ENCODE measurements at regions not wholly inside any gene's neighbourhood (a gene's known extent, or its start where the extent isn't known, plus 50 kb on each side); places are given as distances from the start of the nearest gene placed in this dataset.
"Not testable (repeated sequence)": the region's sequence is repeated elsewhere in the genome, so short reads cannot be mapped to it uniquely, and the experiment has no call there.

DNA sequence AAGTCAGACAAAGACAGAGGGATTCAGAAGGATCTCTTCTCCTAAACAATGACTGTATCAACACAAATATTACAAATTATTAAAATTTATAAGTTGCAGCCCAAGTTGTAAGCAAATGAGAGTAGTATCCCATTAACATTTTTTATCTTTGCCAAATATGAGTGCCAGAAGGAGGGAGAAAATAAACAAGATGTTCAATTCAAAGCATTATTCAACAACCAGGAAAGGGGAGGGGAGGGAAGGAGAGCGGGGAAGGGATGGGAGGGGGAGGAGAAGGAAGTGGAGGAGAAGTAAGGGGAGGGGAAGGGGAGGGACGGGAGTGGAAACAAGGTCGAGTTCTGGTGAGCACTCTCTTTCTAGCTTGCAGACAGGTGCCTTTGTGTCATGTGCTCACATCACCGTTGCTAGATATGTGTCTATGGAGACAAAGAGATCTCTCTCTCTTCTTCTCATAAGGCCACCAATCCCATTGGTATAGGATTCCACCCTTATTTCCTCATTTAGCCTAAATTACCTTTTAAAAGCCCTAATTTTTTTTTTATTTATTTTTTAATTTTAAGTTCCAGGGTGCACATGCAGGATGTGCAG, 679.6 kb upstream of the CHAC2 start:
- POLR2A ChIA-PET, result no interaction called here

DNA sequence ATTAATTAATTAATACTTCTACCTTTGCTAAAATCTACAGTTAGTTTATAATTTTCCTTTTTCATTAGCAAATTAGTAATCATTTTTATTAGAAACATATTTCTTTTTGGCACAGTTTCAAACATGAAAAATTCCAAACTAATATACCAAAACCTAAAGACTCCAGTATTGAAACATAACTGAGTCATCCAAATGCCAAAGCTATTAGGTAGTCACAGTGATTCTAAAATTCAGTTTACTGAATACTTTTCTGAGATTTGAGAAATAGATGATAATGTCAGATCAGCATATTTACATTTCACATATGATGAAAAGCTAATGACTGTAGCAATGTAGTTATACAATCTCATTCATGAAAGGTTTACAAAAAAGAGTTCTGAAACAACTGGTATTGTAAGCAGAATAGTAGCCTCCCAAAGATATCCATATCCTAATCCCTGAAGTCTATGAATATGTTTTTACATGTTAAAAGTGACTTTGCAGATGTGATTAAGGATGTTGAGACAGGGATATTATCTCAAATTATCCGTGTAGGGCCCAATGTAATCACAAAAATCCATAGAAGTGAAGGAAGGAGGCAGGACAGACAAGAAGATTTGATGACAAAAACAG, 680.2 kb upstream of the CHAC2 start:
- CTCF ChIA-PET, result no interaction called here
- POLR2A ChIA-PET, result no interaction called here

More for the DNA sequence above, 679.6 kb upstream of the CHAC2 start:
- CTCF ChIA-PET, result no interaction called here

DNA sequence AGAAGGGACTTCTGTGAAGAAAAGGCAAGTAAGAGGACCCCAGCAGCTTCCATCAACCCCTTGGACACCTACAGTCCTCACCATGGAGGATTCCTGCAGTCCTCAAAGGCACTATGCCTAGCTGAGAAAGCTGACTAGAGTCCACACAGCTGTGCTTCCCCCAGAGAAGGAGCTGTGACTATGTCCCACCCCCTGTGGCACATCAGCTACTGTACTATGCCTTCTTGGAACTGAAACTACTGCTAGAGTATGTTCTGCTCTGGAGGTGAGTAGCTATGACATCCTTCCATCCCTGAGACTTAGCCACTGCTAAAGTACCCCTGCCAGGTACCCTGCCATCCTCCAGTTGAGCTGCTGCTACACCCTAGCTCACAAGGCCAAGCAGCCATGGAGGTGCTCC, 690.2 kb upstream of the CHAC2 start:
- POLR2A ChIA-PET, result no interaction called here
- CTCF ChIA-PET, result no interaction called here

DNA sequence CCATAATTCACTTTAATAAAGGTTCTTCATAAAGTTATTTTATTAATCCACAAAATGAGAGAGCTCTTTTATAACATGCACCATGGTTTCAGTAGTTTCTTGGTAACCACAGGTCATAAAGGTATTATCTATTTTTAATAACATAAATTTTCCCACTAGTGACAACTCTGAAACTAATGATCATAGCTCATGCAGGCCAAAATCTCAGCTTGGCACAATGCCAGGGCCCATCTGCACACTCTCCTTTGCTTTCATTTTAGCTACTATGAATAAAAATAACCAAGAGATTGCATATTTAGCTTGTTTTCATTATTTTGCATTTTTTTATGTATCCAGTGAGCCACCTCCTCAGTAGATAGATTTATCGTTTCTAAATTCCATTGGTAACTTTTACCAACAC, 691.8 kb upstream of the CHAC2 start:
- ChIA-PET POLR2A (no interaction called here), CTCF (no interaction called here)

DNA sequence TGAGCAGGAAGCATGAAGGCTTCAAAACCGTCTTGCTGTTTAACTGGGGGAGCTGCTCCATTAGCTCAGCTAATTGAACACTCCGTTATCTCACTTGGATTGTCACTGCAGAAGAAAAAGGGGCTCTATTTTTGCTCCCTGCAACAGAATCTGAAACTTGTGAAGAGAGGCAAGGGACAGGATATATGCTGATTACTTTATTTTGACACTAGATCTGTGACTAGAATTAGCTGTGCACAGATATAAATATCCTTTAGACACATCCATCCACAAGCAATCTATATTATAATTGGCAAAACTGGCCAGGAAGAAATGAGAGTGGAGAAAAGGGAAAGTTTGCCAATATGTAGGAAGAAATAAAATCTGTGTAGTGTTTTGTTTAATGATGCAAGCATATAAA, 700.1 kb upstream of the CHAC2 start:
- ChIA-PET POLR2A (no interaction called here), CTCF (no interaction called here)

DNA sequence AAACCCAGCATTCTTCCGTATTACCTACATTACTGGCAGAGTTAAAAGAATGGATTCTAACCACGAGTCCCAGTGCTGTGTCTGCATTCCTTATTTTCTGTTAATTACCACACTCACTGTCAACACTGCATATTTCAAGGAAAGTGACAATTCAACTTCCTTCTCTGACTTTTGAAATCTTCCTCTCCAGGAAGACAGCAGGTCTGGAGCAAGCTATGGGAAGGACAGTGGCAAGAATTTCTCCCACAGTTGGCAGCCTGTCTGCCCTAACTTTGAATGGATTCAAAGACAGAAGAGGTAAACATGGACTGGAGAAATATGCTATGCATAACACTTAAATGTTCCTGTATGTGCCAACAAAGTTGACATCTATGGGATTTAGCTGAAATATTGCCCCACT, 700.5 kb upstream of the CHAC2 start:
- POLR2A ChIA-PET, result no interaction called here
- CTCF ChIA-PET, result no interaction called here

DNA sequence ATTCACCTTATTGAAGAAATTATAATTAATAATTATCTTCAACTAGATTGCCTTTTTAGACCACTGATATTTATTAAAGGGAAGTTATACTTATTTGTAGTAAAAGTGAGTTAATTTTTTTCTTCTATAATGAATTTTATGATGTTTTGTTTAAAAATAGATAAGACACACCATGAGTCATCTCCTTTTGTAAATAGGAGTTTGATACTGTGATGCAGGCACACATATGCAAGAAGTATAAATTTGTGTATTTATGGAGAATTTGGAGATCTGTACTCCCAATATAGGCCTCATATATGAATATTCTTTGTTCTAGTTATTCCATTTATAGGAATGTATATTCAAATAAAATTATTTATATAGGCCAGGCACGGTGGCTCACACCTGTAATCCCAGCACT, 703.5 kb upstream of the CHAC2 start:
- ChIA-PET CTCF (no interaction called here), POLR2A (no interaction called here)

DNA sequence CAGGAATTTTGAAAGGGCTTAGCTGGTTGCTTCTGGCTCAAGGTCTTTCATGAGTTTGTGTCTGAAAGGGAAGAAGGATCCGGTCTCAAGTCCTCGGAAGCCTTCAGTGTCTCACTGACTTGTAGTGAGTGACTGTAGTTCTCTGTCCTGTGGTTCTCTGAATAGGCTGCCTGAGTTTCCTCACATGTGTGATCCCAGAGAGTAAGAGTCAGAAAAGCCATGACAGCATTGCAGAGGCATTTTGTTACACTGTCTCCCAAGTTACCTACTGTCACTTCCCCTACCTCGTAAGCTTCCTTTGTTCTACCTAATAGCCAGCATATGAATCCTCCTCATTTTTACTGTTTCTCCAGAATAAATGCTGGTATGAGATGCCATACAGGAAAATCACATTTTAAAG, 709.1 kb upstream of the CHAC2 start:
- CTCF ChIA-PET, result no interaction called here
- POLR2A ChIA-PET, result no interaction called here

DNA sequence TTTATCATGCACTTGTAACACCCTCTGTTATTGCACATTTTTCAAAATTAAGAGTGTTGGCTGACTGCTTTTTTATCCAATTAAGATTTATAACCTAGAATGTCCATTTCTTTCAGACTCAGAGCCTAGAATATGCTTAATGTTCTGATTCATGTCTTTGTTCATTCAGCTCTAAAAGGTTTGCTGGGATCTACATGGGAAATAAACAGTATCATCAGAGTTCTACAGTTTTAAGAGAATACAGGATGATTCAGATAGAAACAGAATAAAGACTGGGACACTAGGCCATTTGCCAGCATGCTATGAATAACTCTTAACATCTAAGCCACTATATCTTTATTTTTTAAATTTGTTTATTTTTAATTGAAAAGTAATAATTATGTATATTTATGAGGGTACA, 713.7 kb upstream of the CHAC2 start:
- CTCF ChIA-PET, result no interaction called here

DNA sequence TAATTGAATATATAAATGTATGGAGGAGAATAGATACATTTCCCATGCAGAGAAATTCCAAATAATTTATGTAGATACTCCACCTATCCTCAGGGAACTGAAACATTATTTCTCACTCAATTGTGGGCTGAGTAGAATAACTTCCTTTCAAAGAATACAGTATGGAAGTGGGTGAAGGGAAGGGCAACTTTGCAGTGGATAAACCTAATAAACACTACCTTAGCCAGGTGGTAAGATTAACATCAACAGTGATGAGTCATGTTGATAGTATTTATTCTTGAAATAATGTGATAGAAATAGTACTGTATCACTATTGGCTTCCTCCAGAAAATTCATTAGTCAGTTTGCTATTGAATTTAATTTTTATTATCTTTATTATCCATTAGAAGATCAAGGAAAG, 716.4 kb upstream of the CHAC2 start:
- CTCF ChIA-PET, result no interaction called here
- POLR2A ChIA-PET, result no interaction called here

More for the DNA sequence above, 713.7 kb upstream of the CHAC2 start:
- POLR2A ChIA-PET, result no interaction called here

DNA sequence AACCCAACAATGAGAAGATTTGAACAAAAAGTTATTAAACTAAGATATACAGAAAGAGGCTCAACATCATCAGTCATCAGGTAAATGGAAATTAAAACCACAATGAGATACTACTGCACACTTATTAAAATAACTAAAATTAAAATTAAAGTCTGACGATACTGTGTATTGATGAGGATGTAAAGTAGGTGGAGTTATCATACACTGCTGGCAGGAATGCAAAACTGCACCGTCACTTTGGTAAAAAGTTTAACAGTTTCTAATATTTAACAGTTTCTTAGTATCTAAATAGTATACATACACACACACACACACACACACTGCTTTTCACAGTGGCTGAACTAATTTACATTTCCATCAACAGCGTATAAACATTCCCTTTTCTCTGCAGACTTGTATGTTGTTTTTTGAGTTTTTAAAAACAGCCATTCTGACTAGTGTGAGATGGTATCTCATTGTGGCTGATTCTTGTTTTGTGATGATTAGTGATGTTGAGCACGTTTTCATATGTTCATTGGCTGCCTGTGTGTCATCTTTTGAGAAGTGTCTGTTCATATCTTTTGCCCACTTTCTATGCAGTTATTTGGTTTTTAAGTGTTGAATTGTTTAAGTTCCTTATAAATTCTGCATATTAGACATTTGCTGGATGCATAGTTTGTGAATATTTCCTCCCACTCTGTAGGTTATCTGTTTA, 726.9 kb upstream of the CHAC2 start:
- CTCF ChIA-PET, result no interaction called here
- POLR2A ChIA-PET, result no interaction called here

DNA sequence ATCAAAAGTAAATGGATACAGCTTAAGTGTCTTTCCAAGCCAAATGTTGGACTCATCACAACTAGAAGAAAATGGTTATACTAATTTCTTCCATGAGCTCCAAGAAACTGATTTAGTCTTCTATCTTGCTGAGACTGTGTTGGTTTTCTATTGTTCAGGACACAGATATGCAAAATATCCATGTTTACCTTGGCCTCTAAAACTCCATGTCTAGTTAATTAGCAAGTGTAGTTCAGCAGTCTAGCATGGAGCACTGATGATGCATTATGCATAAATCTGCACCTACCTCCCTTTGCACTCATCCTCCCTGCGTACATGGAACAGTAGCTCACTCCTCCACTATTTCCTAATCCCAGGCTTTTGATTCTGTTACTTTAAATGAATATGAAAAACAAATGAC, 731.4 kb upstream of the CHAC2 start:
- CTCF ChIA-PET, result no interaction called here
- POLR2A ChIA-PET, result no interaction called here

DNA sequence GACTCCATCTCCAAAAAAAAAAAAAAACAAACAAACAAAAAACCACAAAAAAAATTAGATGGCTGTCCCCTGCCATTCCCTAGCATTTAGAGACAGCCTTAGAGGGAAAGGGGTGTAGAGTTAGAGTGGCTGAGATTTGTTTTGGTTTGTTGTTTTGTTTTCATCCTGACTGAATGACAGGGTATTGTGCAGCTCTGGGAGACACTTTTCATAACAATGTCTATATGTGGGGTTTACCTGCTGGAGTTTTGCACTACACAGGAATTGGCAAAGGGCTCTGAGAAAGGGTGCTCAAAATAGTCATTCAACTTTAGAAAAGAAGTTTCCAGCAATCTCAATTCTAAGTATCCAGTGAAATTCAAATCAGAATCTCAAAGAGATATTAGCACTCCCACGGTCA, 732.5 kb upstream of the CHAC2 start:
- ChIA-PET POLR2A (no interaction called here), CTCF (no interaction called here)

DNA sequence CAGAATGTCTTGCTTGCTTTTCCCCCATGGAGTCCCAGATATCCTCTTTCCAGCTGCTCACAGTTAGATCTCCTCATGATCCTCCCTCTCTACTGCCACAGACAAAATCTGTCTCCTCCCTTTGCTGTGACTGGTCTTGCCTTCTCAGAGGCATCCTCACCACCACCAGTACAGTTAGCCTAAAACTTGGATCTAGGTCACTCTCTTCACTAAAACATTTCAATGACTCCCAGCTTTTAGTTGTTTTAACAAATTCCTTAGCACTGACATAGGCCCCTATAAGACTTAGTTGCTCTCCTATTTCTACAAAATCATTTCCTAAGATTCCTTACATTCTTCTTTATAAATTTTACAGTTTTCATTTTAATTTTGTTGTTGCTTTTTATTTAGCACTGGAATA, 734.2 kb upstream of the CHAC2 start:
- POLR2A ChIA-PET, result no interaction called here

DNA sequence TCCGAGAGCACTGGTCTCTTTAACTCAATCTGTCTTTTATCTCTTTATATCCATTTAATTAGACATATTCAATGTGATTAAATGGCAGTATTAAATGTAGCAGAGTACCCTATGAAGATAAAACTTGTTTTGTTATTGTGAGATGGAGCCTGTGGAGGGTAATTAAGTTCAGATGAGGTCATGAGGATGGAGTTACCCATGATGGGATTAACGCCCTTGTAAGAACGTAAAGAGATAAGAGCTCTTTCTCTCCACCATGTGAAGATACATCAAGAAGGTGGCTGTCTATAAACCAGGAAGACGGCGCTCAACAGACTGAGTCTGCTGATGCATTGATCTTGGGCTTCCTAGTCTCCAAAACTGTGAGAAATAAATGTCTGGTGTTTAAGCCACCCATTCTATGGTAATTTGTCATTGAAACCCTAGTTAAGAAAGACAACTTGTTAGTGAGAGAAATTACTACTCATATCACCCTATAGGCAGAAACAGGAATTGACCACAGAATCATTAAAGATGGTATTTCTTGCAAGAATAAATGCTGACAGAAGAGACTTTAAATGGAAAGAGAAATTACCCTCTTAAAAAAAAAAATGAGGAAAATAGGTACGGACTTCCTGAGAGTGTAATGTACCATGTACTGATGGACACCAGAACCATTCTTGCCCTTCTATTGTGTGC, 738.7 kb upstream of the CHAC2 start:
- ChIA-PET CTCF (no interaction called here), POLR2A (no interaction called here)

More for the DNA sequence above, 734.2 kb upstream of the CHAC2 start:
- CTCF ChIA-PET, result no interaction called here

DNA sequence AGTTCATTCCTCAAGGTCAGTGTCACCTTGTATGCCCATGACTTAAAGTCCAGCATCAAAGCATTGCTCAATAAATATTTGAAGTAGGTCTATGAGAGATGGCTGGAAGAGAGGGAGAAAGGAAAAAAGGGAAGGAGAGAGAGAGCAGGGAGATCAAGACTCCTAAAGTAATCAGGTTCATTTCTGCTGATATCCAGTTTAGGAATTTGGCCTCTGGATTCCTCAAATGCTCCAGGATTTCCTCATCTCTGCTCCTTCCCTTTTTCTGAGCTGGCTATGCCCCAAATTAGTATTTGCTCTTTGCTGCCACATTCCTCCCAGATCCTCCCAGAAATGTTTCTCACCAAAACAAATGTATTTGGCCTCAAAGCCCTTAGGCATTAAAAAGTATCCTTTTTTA, 739.4 kb upstream of the CHAC2 start:
- CTCF ChIA-PET, result no interaction called here
- POLR2A ChIA-PET, result no interaction called here

DNA sequence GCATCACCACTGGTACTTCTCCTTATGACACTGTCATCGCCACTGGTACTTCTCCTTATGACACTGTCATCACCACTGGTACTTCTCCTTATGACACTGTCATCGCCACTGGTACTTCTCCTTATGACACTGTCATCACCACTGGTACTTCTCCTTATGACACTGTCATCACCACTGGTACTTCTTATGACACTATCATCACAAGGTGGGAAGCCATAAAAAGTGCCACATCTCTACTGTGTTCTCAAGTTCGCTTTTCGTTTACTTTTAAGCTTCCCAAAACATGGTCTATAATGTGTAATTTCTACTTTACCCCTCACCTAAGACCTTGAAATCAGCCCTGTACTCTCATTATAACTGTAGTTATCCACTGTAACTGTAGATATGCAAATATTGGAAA, 745.4 kb upstream of the CHAC2 start:
- CTCF ChIA-PET, POLR2A ChIA-PET: not testable (repeated sequence)

DNA sequence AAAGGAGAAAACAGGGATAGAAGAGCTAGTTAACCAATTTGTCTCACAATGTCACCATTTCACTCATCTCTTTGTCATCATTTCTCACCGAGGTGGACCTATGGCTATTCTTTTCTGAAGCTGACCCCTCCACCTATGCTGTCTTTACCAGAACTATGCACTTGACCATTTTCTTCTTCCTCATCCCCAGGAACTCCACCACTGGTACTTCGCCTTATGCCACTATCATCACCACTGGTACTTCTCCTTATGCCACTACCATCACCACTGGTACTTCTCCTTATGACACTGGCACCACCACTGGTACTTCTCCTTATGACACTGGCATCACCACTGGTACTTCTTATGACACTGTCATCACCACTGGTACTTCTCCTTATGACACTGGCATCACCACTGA, 745.8 kb upstream of the CHAC2 start:
- ChIA-PET CTCF (no interaction called here), POLR2A (no interaction called here)

DNA sequence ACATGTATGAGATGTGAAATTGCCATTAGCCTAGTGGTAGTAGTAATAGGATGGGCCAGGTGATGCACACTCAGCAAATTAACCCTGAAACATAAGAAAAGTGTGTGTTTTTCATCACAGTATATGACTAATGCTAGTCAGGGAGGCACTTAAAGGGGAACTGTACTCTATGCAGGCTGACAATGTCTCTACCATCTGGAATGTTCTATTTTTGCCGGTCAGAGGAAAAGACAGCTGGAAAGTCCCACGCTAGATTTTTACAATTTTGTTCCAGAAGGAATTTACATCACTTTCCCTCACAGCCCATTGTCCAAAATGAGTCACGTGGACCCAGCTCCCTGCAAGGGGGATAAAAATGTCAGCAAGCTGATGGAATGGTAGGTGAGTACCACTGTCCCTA, 746.3 kb upstream of the CHAC2 start:
- POLR2A ChIA-PET, result no interaction called here
- CTCF ChIA-PET, result no interaction called here

DNA sequence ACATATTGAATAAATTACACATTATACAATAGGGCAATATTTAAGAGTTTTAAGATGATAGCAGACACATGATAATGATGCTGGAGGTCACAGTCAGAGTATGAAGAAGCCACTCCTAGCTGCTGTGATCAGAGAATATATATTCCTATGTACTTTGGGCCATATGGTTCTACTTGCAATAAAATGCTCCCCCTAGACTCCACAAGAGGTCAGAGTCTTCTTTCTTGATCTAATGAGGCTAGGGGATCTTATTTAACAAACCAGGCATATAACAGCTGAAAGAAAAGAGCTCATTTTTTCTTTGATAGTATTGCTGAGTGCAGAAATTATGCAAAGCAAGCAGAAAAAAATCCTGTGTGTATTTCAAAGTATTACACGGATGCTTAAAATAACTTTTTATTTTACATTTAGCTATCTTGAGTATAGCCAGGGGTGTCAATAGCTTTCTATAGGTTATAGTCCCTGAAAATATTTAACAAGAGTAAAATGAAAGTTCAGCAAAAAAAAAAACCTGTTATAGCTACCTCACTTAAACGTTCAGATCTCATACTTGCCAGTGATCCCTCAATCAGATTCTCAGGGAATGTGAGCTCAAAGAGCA, 748.7 kb upstream of the CHAC2 start:
- CTCF ChIA-PET, result no interaction called here

DNA sequence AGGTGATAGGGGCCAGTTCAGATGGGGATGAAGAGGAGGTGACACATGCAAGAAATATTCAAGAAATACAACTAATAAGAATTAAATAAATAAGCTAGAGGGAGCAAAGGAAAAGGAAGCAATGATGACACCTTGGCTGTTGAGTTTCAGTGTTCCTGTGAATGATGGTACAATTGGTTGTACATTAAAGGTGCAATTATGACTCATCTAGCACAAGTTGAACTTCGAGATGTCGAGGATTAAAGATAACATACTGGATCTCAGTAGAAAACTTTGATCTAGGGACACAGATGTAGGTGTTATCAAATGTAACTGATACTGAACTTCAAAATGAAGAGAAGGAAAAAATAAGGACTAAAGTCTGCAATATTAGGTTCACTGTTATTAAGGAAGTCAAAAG, 760.6 kb upstream of the CHAC2 start:
- ChIA-PET CTCF (no interaction called here), POLR2A (no interaction called here)

More for the DNA sequence above, 748.7 kb upstream of the CHAC2 start:
- POLR2A ChIA-PET, result no interaction called here

Measured in activated CD8-positive, alpha-beta memory T cell treated with anti-CD3 and anti-CD28 coated beads for 36 hours (primary cell).